ENCODE measurements at regions not wholly inside any gene's neighbourhood (a gene's known extent, or its start where the extent isn't known, plus 50 kb on each side); places are given as distances from the start of the nearest gene placed in this dataset.

- H3K36me3 ChIP-seq (ENCODE audit: control insufficient read depth, insufficient read depth, low read length): no peaks in the 10 kb centered on the region
- H3K27me3 ChIP-seq (ENCODE audit: control insufficient read depth, insufficient read depth, low read length): no peaks in the 10 kb centered on the region
- no peak overlapping the region for H3K9ac ChIP-seq (ENCODE audit: low read length)
- no peak overlapping the region for H3K27ac ChIP-seq (ENCODE audit: low read depth, low read length)
- H3K9me3 ChIP-seq (ENCODE audit: control insufficient read depth, insufficient read depth, low read depth, low read length): 0 out of 2 replicates have a peak, but pooled peaks cover 2% of the 10 kb centered on the region
- peaks cover 7% of the 10 kb centered on the region; the same call in 1 of the 2 replicates for H3K4me1 ChIP-seq (ENCODE audit: control insufficient read depth, insufficient read depth, low read length)
- no peak overlapping the region for H3K4me3 ChIP-seq (ENCODE audit: low read depth, low read length)
Observed at GRCh38 chr10:2610946-2611345, 456.4 kb upstream of the PFKP start.

- Histone ChIP-seq H3K27me3 (ENCODE audit: control insufficient read depth, insufficient read depth, low read length) (no peaks in the 10 kb centered on the region), H3K36me3 (ENCODE audit: control insufficient read depth, insufficient read depth, low read length) (no peaks in the 10 kb centered on the region), H3K9ac (ENCODE audit: low read length) (no peak overlapping the region), H3K4me1 (ENCODE audit: control insufficient read depth, insufficient read depth, low read length) (no peaks in the 10 kb centered on the region), H3K27ac (ENCODE audit: low read depth, low read length) (no peak overlapping the region), H3K9me3 (ENCODE audit: control insufficient read depth, insufficient read depth, low read depth, low read length) (0 out of 2 replicates have a peak, but pooled peaks cover 4% of the 10 kb centered on the region), H3K4me3 (ENCODE audit: low read depth, low read length) (no peak overlapping the region)
Observed at GRCh38 chr10:2604891-2605290, 462.5 kb upstream of the PFKP start.

GRCh38 chr10:2599571-2599970 lies 467.8 kb upstream of the PFKP start:
- H3K27ac ChIP-seq (ENCODE audit: low read depth, low read length): no peak overlapping the region
- H3K27me3 ChIP-seq (ENCODE audit: control insufficient read depth, insufficient read depth, low read length): no peaks in the 10 kb centered on the region
- H3K4me1 ChIP-seq (ENCODE audit: control insufficient read depth, insufficient read depth, low read length): no peaks in the 10 kb centered on the region
- H3K36me3 ChIP-seq (ENCODE audit: control insufficient read depth, insufficient read depth, low read length): no peaks in the 10 kb centered on the region
- H3K4me3 ChIP-seq (ENCODE audit: low read depth, low read length): no peak overlapping the region
- H3K9ac ChIP-seq (ENCODE audit: low read length): no peak overlapping the region
- H3K9me3 ChIP-seq (ENCODE audit: control insufficient read depth, insufficient read depth, low read depth, low read length): no peaks in the 10 kb centered on the region

GRCh38 chr10:2592360-2593160 lies 474.8 kb upstream of the PFKP start:
- no peak overlapping the region for H3K4me3 ChIP-seq (ENCODE audit: low read depth, low read length)
- H3K27ac ChIP-seq (ENCODE audit: low read depth, low read length): no peak overlapping the region
- no peaks in the 10 kb centered on the region for H3K4me1 ChIP-seq (ENCODE audit: control insufficient read depth, insufficient read depth, low read length)
- no peak overlapping the region for H3K9ac ChIP-seq (ENCODE audit: low read length)
- no peaks in the 10 kb centered on the region for H3K27me3 ChIP-seq (ENCODE audit: control insufficient read depth, insufficient read depth, low read length)
- H3K9me3 ChIP-seq (ENCODE audit: control insufficient read depth, insufficient read depth, low read depth, low read length): peaks cover 7% of the 10 kb centered on the region; the same call in 1 of the 2 replicates
- no peaks in the 10 kb centered on the region for H3K36me3 ChIP-seq (ENCODE audit: control insufficient read depth, insufficient read depth, low read length)

GRCh38 chr10:2589196-2589595 lies 478.2 kb upstream of the PFKP start:
- Histone ChIP-seq H3K4me1 (ENCODE audit: control insufficient read depth, insufficient read depth, low read length) (no peaks in the 10 kb centered on the region), H3K4me3 (ENCODE audit: low read depth, low read length) (no peak overlapping the region), H3K9me3 (ENCODE audit: control insufficient read depth, insufficient read depth, low read depth, low read length) (peaks cover 7% of the 10 kb centered on the region; the same call in 1 of the 2 replicates), H3K36me3 (ENCODE audit: control insufficient read depth, insufficient read depth, low read length) (no peaks in the 10 kb centered on the region), H3K27me3 (ENCODE audit: control insufficient read depth, insufficient read depth, low read length) (no peaks in the 10 kb centered on the region), H3K9ac (ENCODE audit: low read length) (no peak overlapping the region), H3K27ac (ENCODE audit: low read depth, low read length) (no peak overlapping the region)

GRCh38 chr10:2584385-2584784 lies 483.0 kb upstream of the PFKP start:
- H3K27me3 ChIP-seq (ENCODE audit: control insufficient read depth, insufficient read depth, low read length): no peaks in the 10 kb centered on the region
- no peaks in the 10 kb centered on the region for H3K36me3 ChIP-seq (ENCODE audit: control insufficient read depth, insufficient read depth, low read length)

GRCh38 chr10:2576892-2577291 lies 490.5 kb upstream of the PFKP start:
- no peaks in the 10 kb centered on the region for H3K27me3 ChIP-seq (ENCODE audit: control insufficient read depth, insufficient read depth, low read length)
- H3K4me3 ChIP-seq (ENCODE audit: low read depth, low read length): no peak overlapping the region
- no peaks in the 10 kb centered on the region for H3K9me3 ChIP-seq (ENCODE audit: control insufficient read depth, insufficient read depth, low read depth, low read length)
- no peak overlapping the region for H3K9ac ChIP-seq (ENCODE audit: low read length)
- H3K4me1 ChIP-seq (ENCODE audit: control insufficient read depth, insufficient read depth, low read length): peaks cover 6% of the 10 kb centered on the region; the same call in 1 of the 2 replicates
- no peaks in the 10 kb centered on the region for H3K36me3 ChIP-seq (ENCODE audit: control insufficient read depth, insufficient read depth, low read length)
- H3K27ac ChIP-seq (ENCODE audit: low read depth, low read length): no peak overlapping the region

More at GRCh38 chr10:2584385-2584784, 483.0 kb upstream of the PFKP start:
- H3K9me3 ChIP-seq (ENCODE audit: control insufficient read depth, insufficient read depth, low read depth, low read length): no peaks in the 10 kb centered on the region
- no peaks in the 10 kb centered on the region for H3K4me1 ChIP-seq (ENCODE audit: control insufficient read depth, insufficient read depth, low read length)
- no peak overlapping the region for H3K4me3 ChIP-seq (ENCODE audit: low read depth, low read length)
- H3K27ac ChIP-seq (ENCODE audit: low read depth, low read length): no peak overlapping the region
- H3K9ac ChIP-seq (ENCODE audit: low read length): no peak overlapping the region

- H3K9me3 ChIP-seq (ENCODE audit: control insufficient read depth, insufficient read depth, low read depth, low read length): no peaks in the 10 kb centered on the region
- H3K4me3 ChIP-seq (ENCODE audit: low read depth, low read length): no peak overlapping the region
- no peak overlapping the region for H3K9ac ChIP-seq (ENCODE audit: low read length)
- H3K36me3 ChIP-seq (ENCODE audit: control insufficient read depth, insufficient read depth, low read length): no peaks in the 10 kb centered on the region
- H3K27ac ChIP-seq (ENCODE audit: low read depth, low read length): no peak overlapping the region
- H3K4me1 ChIP-seq (ENCODE audit: control insufficient read depth, insufficient read depth, low read length): peaks cover 6% of the 10 kb centered on the region; the same call in 1 of the 2 replicates
- H3K27me3 ChIP-seq (ENCODE audit: control insufficient read depth, insufficient read depth, low read length): no peaks in the 10 kb centered on the region
Observed at GRCh38 chr10:2575460-2575859, 491.9 kb upstream of the PFKP start.

- H3K36me3 ChIP-seq (ENCODE audit: control insufficient read depth, insufficient read depth, low read length): no peaks in the 10 kb centered on the region
- H3K4me3 ChIP-seq (ENCODE audit: low read depth, low read length): no peak overlapping the region
- H3K27me3 ChIP-seq (ENCODE audit: control insufficient read depth, insufficient read depth, low read length): no peaks in the 10 kb centered on the region
- peaks cover 6% of the 10 kb centered on the region; the same call in 1 of the 2 replicates for H3K4me1 ChIP-seq (ENCODE audit: control insufficient read depth, insufficient read depth, low read length)
- no peak overlapping the region for H3K27ac ChIP-seq (ENCODE audit: low read depth, low read length)
- H3K9ac ChIP-seq (ENCODE audit: low read length): no peak overlapping the region
- H3K9me3 ChIP-seq (ENCODE audit: control insufficient read depth, insufficient read depth, low read depth, low read length): no peaks in the 10 kb centered on the region
Observed at GRCh38 chr10:2572611-2573010, 494.7 kb upstream of the PFKP start.

GRCh38 chr10:2556883-2557282 lies 510.5 kb upstream of the PFKP start:
- H3K27ac ChIP-seq (ENCODE audit: low read depth, low read length): no peak overlapping the region
- no peak overlapping the region for H3K4me3 ChIP-seq (ENCODE audit: low read depth, low read length)
- no peaks in the 10 kb centered on the region for H3K36me3 ChIP-seq (ENCODE audit: control insufficient read depth, insufficient read depth, low read length)
- H3K9me3 ChIP-seq (ENCODE audit: control insufficient read depth, insufficient read depth, low read depth, low read length): no peaks in the 10 kb centered on the region
- H3K27me3 ChIP-seq (ENCODE audit: control insufficient read depth, insufficient read depth, low read length): no peaks in the 10 kb centered on the region
- no peak overlapping the region for H3K9ac ChIP-seq (ENCODE audit: low read length)
- H3K4me1 ChIP-seq (ENCODE audit: control insufficient read depth, insufficient read depth, low read length): no peaks in the 10 kb centered on the region

GRCh38 chr10:2548071-2548470 lies 519.3 kb upstream of the PFKP start:
- Histone ChIP-seq H3K27ac (ENCODE audit: low read depth, low read length) (no peak overlapping the region), H3K4me1 (ENCODE audit: control insufficient read depth, insufficient read depth, low read length) (no peaks in the 10 kb centered on the region), H3K27me3 (ENCODE audit: control insufficient read depth, insufficient read depth, low read length) (no peaks in the 10 kb centered on the region), H3K4me3 (ENCODE audit: low read depth, low read length) (no peak overlapping the region), H3K9ac (ENCODE audit: low read length) (no peak overlapping the region), H3K9me3 (ENCODE audit: control insufficient read depth, insufficient read depth, low read depth, low read length) (no peaks in the 10 kb centered on the region), H3K36me3 (ENCODE audit: control insufficient read depth, insufficient read depth, low read length) (no peaks in the 10 kb centered on the region)

Measured in HUES6 (cell line).